ENCODE measurements at regions not wholly inside any gene's neighbourhood (a gene's known extent, or its start where the extent isn't known, plus 50 kb on each side); places are given as distances from the start of the nearest gene placed in this dataset.
A peak's percentile ranks its signal among the peaks of the same experiment; 100 is the strongest.

- no peaks in the 10 kb centered on the region for H3K79me2 ChIP-seq (ENCODE audit: control insufficient read depth, insufficient read depth, low read length, poor library complexity)
- peak overlapping the region; percentile 78 for H2BK5ac ChIP-seq (ENCODE audit: low read depth, low read length, poor library complexity)
- H3K4me1 ChIP-seq (ENCODE audit: control insufficient read depth in 1 of 2, insufficient read depth in 2 of 2, low read length in 2 of 2) = peaks cover 28 to 40% of the 10 kb centered on the region in 2 experiments
- H3K23ac ChIP-seq (ENCODE audit: low read length) = no peak overlapping the region
- H3K18ac ChIP-seq (ENCODE audit: low read length) = peak overlapping the region; percentile 71
- peak; percentile 59 to 84 for DNase-seq
- no peak overlapping the region for H3K9ac ChIP-seq (ENCODE audit: low read length)
- peak overlapping the region; percentile 41 for H3K4me2 ChIP-seq (ENCODE audit: low read length)
- H3K27me3 ChIP-seq (ENCODE audit: insufficient read depth, low read length) = no peaks in the 10 kb centered on the region
- peak overlapping the region; percentile 96 for H2BK12ac ChIP-seq (ENCODE audit: low read length)
- no CpG with 5 or more reads among the region's 21 CpGs for WGBS (ENCODE audit: extremely low coverage, insufficient coverage, insufficient read length)
- H4K8ac ChIP-seq (ENCODE audit: low read depth, low read length) = peak overlapping the region; percentile 49
- H3K4ac ChIP-seq (ENCODE audit: low read depth, low read length) = no peak overlapping the region
- peak overlapping the region; percentile 92 for H2BK120ac ChIP-seq (ENCODE audit: insufficient read depth, low read length, poor library complexity)
- peak overlapping the region; percentile 95 for H4K91ac ChIP-seq (ENCODE audit: low read depth, low read length)
- H3K27ac ChIP-seq (ENCODE audit: low read depth, low read length) = peak overlapping the region; percentile 88
- peaks cover 41% of the 10 kb centered on the region for H3K79me1 ChIP-seq (ENCODE audit: low read length)
- H3K4me3 ChIP-seq (ENCODE audit: low read depth, low read length) = no peak overlapping the region
- H3K9me3 ChIP-seq (ENCODE audit: insufficient read depth, low read depth, low read length) = no peaks in the 10 kb centered on the region
- H3K14ac ChIP-seq (ENCODE audit: low read length) = peak overlapping the region; percentile 62
- H3K36me3 ChIP-seq (ENCODE audit: control insufficient read depth in 1 of 2, insufficient read depth in 2 of 2, low read length in 2 of 2) = no peaks in the 10 kb centered on the region
- no peak overlapping the region for H4K12ac ChIP-seq (ENCODE audit: low read depth, low read length)
- peak overlapping the region; percentile 76 for H2AK5ac ChIP-seq (ENCODE audit: low read length)
- H2AFZ ChIP-seq (ENCODE audit: insufficient read depth, low read length, poor library complexity) = no peak overlapping the region
Measured at GRCh38 chr6:4351520-4352321, 216.3 kb upstream of the ECI2 start.

GRCh38 chr6:4350567-4351519 lies 215.5 kb upstream of the ECI2 start:
- Histone ChIP-seq H3K14ac (ENCODE audit: low read length) (peak overlapping the region; percentile 62), H4K91ac (ENCODE audit: low read depth, low read length) (peak overlapping the region; percentile 85), H3K9me3 (ENCODE audit: insufficient read depth, low read depth, low read length) (no peaks in the 10 kb centered on the region), H3K18ac (ENCODE audit: low read length) (no peak overlapping the region), H3K79me2 (ENCODE audit: control insufficient read depth, insufficient read depth, low read length, poor library complexity) (no peaks in the 10 kb centered on the region), H2BK120ac (ENCODE audit: insufficient read depth, low read length, poor library complexity) (peak overlapping the region; percentile 79), H2BK5ac (ENCODE audit: low read depth, low read length, poor library complexity) (peak overlapping the region; percentile 78), H3K27ac (ENCODE audit: low read depth, low read length) (peak overlapping the region; percentile 88), H3K79me1 (ENCODE audit: low read length) (peaks cover 46% of the 10 kb centered on the region), H4K12ac (ENCODE audit: low read depth, low read length) (no peak overlapping the region), H3K4ac (ENCODE audit: low read depth, low read length) (no peak overlapping the region), H2AK5ac (ENCODE audit: low read length) (peak overlapping the region; percentile 76), H4K8ac (ENCODE audit: low read depth, low read length) (no peak overlapping the region), H3K23ac (ENCODE audit: low read length) (no peak overlapping the region), H3K9ac (ENCODE audit: low read length) (no peak overlapping the region), H3K4me2 (ENCODE audit: low read length) (no peak overlapping the region), H3K4me1 (ENCODE audit: control insufficient read depth in 1 of 2, insufficient read depth in 2 of 2, low read length in 2 of 2) (peaks cover 32 to 45% of the 10 kb centered on the region in 2 experiments), H3K36me3 (ENCODE audit: control insufficient read depth in 1 of 2, insufficient read depth in 2 of 2, low read length in 2 of 2) (no peaks in the 10 kb centered on the region), H2AFZ (ENCODE audit: insufficient read depth, low read length, poor library complexity) (no peak overlapping the region), H3K27me3 (ENCODE audit: insufficient read depth, low read length) (no peaks in the 10 kb centered on the region), H3K4me3 (ENCODE audit: low read depth, low read length) (no peak overlapping the region), H2BK12ac (ENCODE audit: low read length) (peak overlapping the region; percentile 96)
- DNase-seq = no peak
- no CpG with 5 or more reads among the region's 9 CpGs for WGBS (ENCODE audit: extremely low coverage, insufficient coverage, insufficient read length)

- H4K12ac ChIP-seq (ENCODE audit: low read depth, low read length) = no peak overlapping the region
- no peak overlapping the region for H2BK5ac ChIP-seq (ENCODE audit: low read depth, low read length, poor library complexity)
- H3K36me3 ChIP-seq (ENCODE audit: control insufficient read depth in 1 of 2, insufficient read depth in 2 of 2, low read length in 2 of 2) = no peaks in the 10 kb centered on the region
- peaks cover 48% of the 10 kb centered on the region for H3K79me1 ChIP-seq (ENCODE audit: low read length)
- H2BK120ac ChIP-seq (ENCODE audit: insufficient read depth, low read length, poor library complexity) = no peak overlapping the region
- no peak overlapping the region for H3K4me2 ChIP-seq (ENCODE audit: low read length)
- DNase-seq = no peak
- no peak overlapping the region for H3K23ac ChIP-seq (ENCODE audit: low read length)
- H3K27me3 ChIP-seq (ENCODE audit: insufficient read depth, low read length) = no peaks in the 10 kb centered on the region
- peak overlapping the region; percentile 22 for H3K14ac ChIP-seq (ENCODE audit: low read length)
- no peak overlapping the region for H3K9ac ChIP-seq (ENCODE audit: low read length)
- H4K8ac ChIP-seq (ENCODE audit: low read depth, low read length) = no peak overlapping the region
- H3K18ac ChIP-seq (ENCODE audit: low read length) = peak overlapping the region; percentile 3
- H2AK5ac ChIP-seq (ENCODE audit: low read length) = peak overlapping the region; percentile 64
- no peak overlapping the region for H3K4ac ChIP-seq (ENCODE audit: low read depth, low read length)
- peak overlapping the region; percentile 36 for H4K91ac ChIP-seq (ENCODE audit: low read depth, low read length)
- H2AFZ ChIP-seq (ENCODE audit: insufficient read depth, low read length, poor library complexity) = no peak overlapping the region
- H3K27ac ChIP-seq (ENCODE audit: low read depth, low read length) = no peak overlapping the region
- H3K4me1 ChIP-seq (ENCODE audit: control insufficient read depth in 1 of 2, insufficient read depth in 2 of 2, low read length in 2 of 2) = peaks cover 32 to 45% of the 10 kb centered on the region in 2 experiments
- no CpG with 5 or more reads among the region's 6 CpGs for WGBS (ENCODE audit: extremely low coverage, insufficient coverage, insufficient read length)
- H3K9me3 ChIP-seq (ENCODE audit: insufficient read depth, low read depth, low read length) = no peaks in the 10 kb centered on the region
- no peak overlapping the region for H3K4me3 ChIP-seq (ENCODE audit: low read depth, low read length)
- H2BK12ac ChIP-seq (ENCODE audit: low read length) = peak overlapping the region; percentile 81
- H3K79me2 ChIP-seq (ENCODE audit: control insufficient read depth, insufficient read depth, low read length, poor library complexity) = no peaks in the 10 kb centered on the region
Measured at GRCh38 chr6:4349931-4350330, 214.6 kb upstream of the ECI2 start.

- H2AFZ ChIP-seq (ENCODE audit: insufficient read depth, low read length, poor library complexity) = no peak overlapping the region
- H3K4me2 ChIP-seq (ENCODE audit: low read length) = no peak overlapping the region
- H3K18ac ChIP-seq (ENCODE audit: low read length) = peak overlapping the region; percentile 29
- H3K4me1 ChIP-seq (ENCODE audit: control insufficient read depth in 1 of 2, insufficient read depth in 2 of 2, low read length in 2 of 2) = peaks cover 32 to 45% of the 10 kb centered on the region in 2 experiments
- no peak overlapping the region for H3K9ac ChIP-seq (ENCODE audit: low read length)
- H2BK12ac ChIP-seq (ENCODE audit: low read length) = peak overlapping the region; percentile 8
- H4K91ac ChIP-seq (ENCODE audit: low read depth, low read length) = peak overlapping the region; percentile 38
- H3K27me3 ChIP-seq (ENCODE audit: insufficient read depth, low read length) = no peaks in the 10 kb centered on the region
- no peaks in the 10 kb centered on the region for H3K9me3 ChIP-seq (ENCODE audit: insufficient read depth, low read depth, low read length)
- no CpG with 5 or more reads among the region's 11 CpGs for WGBS (ENCODE audit: extremely low coverage, insufficient coverage, insufficient read length)
- H3K14ac ChIP-seq (ENCODE audit: low read length) = peak overlapping the region; percentile 1
- H3K23ac ChIP-seq (ENCODE audit: low read length) = no peak overlapping the region
- H2BK5ac ChIP-seq (ENCODE audit: low read depth, low read length, poor library complexity) = no peak overlapping the region
- H3K4ac ChIP-seq (ENCODE audit: low read depth, low read length) = no peak overlapping the region
- no peak overlapping the region for H3K27ac ChIP-seq (ENCODE audit: low read depth, low read length)
- H3K79me2 ChIP-seq (ENCODE audit: control insufficient read depth, insufficient read depth, low read length, poor library complexity) = no peaks in the 10 kb centered on the region
- H3K79me1 ChIP-seq (ENCODE audit: low read length) = peaks cover 48% of the 10 kb centered on the region
- no peaks in the 10 kb centered on the region for H3K36me3 ChIP-seq (ENCODE audit: control insufficient read depth in 1 of 2, insufficient read depth in 2 of 2, low read length in 2 of 2)
- no peak overlapping the region for H3K4me3 ChIP-seq (ENCODE audit: low read depth, low read length)
- no peak overlapping the region for H4K12ac ChIP-seq (ENCODE audit: low read depth, low read length)
- H2BK120ac ChIP-seq (ENCODE audit: insufficient read depth, low read length, poor library complexity) = no peak overlapping the region
- H4K8ac ChIP-seq (ENCODE audit: low read depth, low read length) = peak overlapping the region; percentile 26
- no peak for DNase-seq
- H2AK5ac ChIP-seq (ENCODE audit: low read length) = no peak overlapping the region
Measured at GRCh38 chr6:4349323-4349722, 213.9 kb upstream of the ECI2 start.
